Bronchial epithelial cell (primary cell): ENCODE measurements at regions not wholly inside any gene's neighbourhood (a gene's known extent, or its start where the extent isn't known, plus 50 kb on each side); places are given as distances from the start of the nearest gene placed in this dataset.

Experiments
- DNase-seq: peaks from one replicate; pipeline ENCODE4 v3.0.0-alpha.2; 2010; ENCODE audit warnings: low read depth
- FAIRE-seq: peaks from 2 replicates; lab custom pipeline; 2011; peaks lifted over from hg19 to GRCh38; lab: Jason Lieb, UNC
- H3K27me3 ChIP-seq: 2 replicates; pipeline ENCODE4 v1.5.1; 2011; ENCODE audit warnings: low read length; ENCODE audit not compliant: control insufficient read depth, insufficient read depth
- H3K36me3 ChIP-seq: 2 replicates; pipeline ENCODE4 v1.5.1; 2011; ENCODE audit warnings: low read length; ENCODE audit not compliant: control insufficient read depth, insufficient read depth
- H3K4me3 ChIP-seq: 2 replicates; pipeline ENCODE4 v1.5.1; 2011; ENCODE audit warnings: mild to moderate bottlenecking, low read depth, low read length, control low read depth
- CTCF ChIP-seq: IDR thresholded peaks from 2 replicates; pipeline ENCODE4 v1.5.1; 2011; ENCODE audit warnings: mild to moderate bottlenecking, moderate library complexity, low read length, control low read depth, inconsistent platforms; ENCODE audit not compliant: insufficient read depth, severe bottlenecking

GRCh38 chr1:106061586-106062495 lies 994.6 kb upstream of the PRMT6 start:
- no peaks in the 10 kb centered on the region for H3K27me3 ChIP-seq
- DNase-seq (no peak), FAIRE-seq (no peak)
- no peaks in the 10 kb centered on the region for H3K36me3 ChIP-seq
- H3K4me3 ChIP-seq, result no peak overlapping the region
- TF ChIP-seq CTCF, result no peak

- FAIRE-seq (no peak), DNase-seq (no peak)
- Histone ChIP-seq H3K36me3 (no peaks in the 10 kb centered on the region), H3K4me3 (no peak overlapping the region), H3K27me3 (no peaks in the 10 kb centered on the region)
- TF ChIP-seq CTCF, result no peak
Measured at GRCh38 chr1:106063510-106063909, 993.0 kb upstream of the PRMT6 start.

DNA sequence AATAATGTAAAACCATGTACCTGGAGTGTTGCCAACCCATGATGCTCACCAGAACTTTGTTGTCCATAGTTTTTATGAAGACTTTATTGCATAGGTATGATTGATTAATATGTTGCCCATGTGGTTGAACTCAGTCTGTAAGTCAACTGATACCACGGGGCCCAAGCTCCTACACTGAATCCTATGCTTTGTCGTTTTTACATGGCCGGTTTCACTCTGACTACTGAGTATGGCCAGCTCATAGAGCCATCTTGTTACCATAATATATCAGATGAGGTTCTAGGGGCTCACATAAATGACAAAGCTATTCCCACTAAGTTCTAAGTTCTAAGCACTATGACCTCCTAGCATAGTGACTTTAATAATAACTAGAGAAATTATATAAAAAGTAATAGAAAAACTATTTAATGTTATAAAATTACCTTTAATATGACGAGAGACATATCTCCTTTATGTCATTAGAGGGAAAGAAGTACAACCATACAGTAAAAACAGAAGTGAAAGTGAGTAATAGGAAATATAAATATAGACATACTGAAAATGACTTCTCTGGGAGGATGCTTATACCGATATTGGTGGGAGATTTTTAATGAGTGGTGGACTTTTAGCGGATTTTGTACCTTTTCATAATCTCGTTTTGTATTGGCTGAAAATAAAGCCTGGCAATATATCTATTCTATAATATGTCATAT lies 983.4 kb upstream of the PRMT6 start:
- H3K27me3 ChIP-seq, result no peaks in the 10 kb centered on the region
- FAIRE-seq, result no peak
- TF ChIP-seq CTCF, result no peak
- no peak overlapping the region for H3K4me3 ChIP-seq
- DNase-seq, result no peak
- H3K36me3 ChIP-seq, result no peaks in the 10 kb centered on the region

GRCh38 chr1:106080608-106081325 lies 975.7 kb upstream of the PRMT6 start:
- Histone ChIP-seq H3K36me3 (no peaks in the 10 kb centered on the region), H3K4me3 (no peak overlapping the region), H3K27me3 (no peaks in the 10 kb centered on the region)
- TF ChIP-seq CTCF, result no peak
- DNase-seq, result no peak
- no peak for FAIRE-seq

DNA sequence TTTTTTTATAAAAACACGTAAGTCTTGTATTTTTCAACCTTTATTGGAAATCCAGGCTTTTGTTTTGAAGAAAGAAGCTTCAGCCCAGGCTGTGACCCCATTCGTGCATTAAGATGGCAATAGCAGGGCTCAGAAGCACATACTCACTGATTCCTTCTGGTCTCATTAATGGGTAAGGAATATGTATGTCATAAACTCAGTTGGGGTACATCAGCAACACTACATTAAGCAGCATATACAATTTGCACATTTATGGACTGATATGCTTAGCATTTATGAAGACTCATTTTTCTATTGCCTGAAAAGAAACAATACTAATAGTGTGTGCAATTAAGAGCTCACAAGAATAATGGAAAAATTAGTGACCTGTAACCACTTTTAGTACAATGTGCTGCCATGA lies 945.4 kb upstream of the PRMT6 start:
- no peak overlapping the region for H3K4me3 ChIP-seq
- no peaks in the 10 kb centered on the region for H3K36me3 ChIP-seq
- no peak for FAIRE-seq
- TF ChIP-seq CTCF, result no peak
- no peaks in the 10 kb centered on the region for H3K27me3 ChIP-seq
- no peak for DNase-seq
